Left cardiac atrium (tissue), 4 donors: ENCODE measurements at regions not wholly inside any gene's neighbourhood (a gene's known extent, or its start where the extent isn't known, plus 50 kb on each side); places are given as distances from the start of the nearest gene placed in this dataset.

Experiments
- ATAC-seq, 2 donors: fragments of 200-7000 bp; cut with Tn5 transposase; one replicate each; pipeline ENCODE4 v1.9.1; 2020; ENCODE audit warnings: mild to moderate bottlenecking in 2 of 2, moderate library complexity in 2 of 2
- DNase-seq: peaks from one replicate; pipeline ENCODE4 v3.0.0-alpha.2; 2020
- intact Hi-C, 2 donors: fragments of 100-400 bp; cut with DNase I; formaldehyde crosslinking; loops; one replicate each; pipeline versions ENCODE4 v1.14.1 to v1.15.1; 2022 to 2023
- donor health status: DM: no; HTN: yes; CAD: no.
- donor health status: DM: no; HTN: yes; CAD: no; lungs with severe emphysema.
- donor health status: DM: yes; HTN: yes; CAD: no.
- donor health status: Dilated cardiomyopathy.

GRCh38 chr14:51307551-51307950, 67.5 kb downstream of the TMX1 start:
- no peak for DNase-seq
- intact Hi-C loops, result no loop called here
- no peak for ATAC-seq

GRCh38 chr14:51308866-51309265, 68.8 kb downstream of the TMX1 start:
- no peak for ATAC-seq
- intact Hi-C loops, result no loop called here
- DNase-seq, result no peak

DNA sequence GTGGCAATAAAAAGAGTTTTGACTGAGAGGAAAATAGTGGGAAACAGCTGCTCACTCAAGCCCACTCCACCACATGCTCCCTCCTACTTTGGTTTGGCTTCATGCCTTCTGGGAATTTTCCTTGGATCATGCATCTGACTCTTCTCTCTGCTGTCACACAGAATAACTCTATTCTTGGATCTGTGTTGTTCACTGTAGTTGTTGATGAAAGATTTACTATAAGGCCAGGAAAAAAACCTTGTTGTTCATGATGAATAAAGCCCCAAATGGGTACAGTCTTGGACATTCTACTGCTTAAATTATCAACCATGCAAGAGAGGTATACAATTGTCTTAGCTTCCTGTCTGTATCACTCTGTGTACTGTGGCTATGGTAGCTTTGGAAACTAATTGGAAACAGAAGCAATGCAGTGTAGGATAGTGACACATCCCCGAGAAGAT, 70.5 kb downstream of the TMX1 start:
- intact Hi-C loops, result no loop called here
- peak; percentile 82 to 88 for ATAC-seq
- no peak for DNase-seq

GRCh38 chr14:51314321-51315015, 74.4 kb downstream of the TMX1 start:
- ATAC-seq, result no peak
- DNase-seq, result no peak
- intact Hi-C loops, result no loop called here

GRCh38 chr14:51317373-51317772, 77.3 kb downstream of the TMX1 start:
- intact Hi-C loops, result no loop called here
- DNase-seq (no peak), ATAC-seq (no peak)

DNA sequence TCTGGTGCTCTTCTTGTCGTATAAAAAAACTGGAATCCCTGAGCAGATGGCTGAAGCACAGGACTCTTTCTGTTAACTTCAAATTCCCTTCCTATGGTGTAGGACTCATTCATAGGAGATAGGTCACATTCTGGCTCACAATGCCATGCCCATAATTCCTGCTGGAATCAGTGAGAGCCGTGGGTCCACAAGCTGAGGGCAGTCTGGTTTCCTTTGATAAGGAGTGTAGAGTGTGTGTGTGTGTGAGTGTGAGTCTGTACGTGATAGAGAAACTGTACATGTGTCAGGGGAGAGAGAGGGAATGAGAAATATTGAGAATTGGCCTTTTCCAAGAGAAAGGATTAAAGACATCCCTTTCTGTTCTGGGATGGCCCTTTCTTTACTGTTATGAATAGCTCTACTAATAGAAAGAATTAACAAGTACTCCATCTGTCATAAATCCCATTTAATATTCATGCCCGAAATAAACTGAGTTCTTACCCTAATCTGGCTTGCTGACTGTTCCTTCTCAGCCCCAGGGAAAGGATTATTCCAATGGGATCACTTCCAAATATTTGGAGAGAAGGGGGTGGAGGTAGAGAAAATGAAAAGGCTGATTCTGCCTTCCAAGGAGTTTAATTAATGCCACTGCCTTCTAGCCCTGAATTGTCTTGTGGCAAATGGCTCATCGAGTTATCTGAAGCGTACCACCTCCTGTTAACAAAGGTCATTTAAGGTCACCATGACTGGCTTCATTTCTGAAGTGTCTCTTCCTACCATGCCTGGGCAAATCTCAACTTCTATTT, 79.0 kb downstream of the TMX1 start:
- intact Hi-C loops, result no loop called here
- peak; percentile 85 to 89 for ATAC-seq
- DNase-seq, result no peak

DNA sequence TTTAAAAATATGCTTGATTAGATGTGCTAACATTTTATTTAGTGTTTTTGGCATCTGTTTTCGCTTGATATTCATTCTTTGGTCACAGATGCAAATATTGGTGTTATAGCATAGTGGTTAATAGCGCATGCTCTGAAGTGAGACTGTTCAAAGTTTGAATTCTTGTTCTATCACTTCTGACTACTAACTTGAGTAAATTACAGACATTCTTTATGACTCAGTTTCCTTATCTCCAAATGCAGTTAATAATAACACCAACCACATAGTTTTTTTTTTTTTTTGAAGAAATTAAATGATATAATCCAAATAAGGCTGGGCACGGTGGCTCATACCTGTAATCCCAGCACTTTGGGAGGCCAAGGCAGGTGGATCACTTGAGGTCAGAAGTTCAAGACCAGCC, 81.0 kb downstream of the TMX1 start:
- no peak for ATAC-seq
- intact Hi-C loops, result no loop called here

GRCh38 chr14:51323492-51323891, 83.4 kb downstream of the TMX1 start:
- intact Hi-C loops, result no loop called here
- DNase-seq (no peak), ATAC-seq (no peak)

More for the DNA sequence above, 81.0 kb downstream of the TMX1 start:
- no peak for DNase-seq

GRCh38 chr14:51327376-51327775, 87.3 kb downstream of the TMX1 start:
- intact Hi-C loops, result no loop called here
- ATAC-seq (peak; percentile 25 to 42), DNase-seq (no peak)

GRCh38 chr14:51328064-51328771, 88.2 kb downstream of the TMX1 start:
- DNase-seq (peak; percentile 24), ATAC-seq (peak; percentile 49 to 76)
- intact Hi-C loops, result no loop called here

- ATAC-seq (peak; percentile 23 to 66), DNase-seq (no peak)
- intact Hi-C loops, result no loop called here
Observed at GRCh38 chr14:51328772-51329353, 88.8 kb downstream of the TMX1 start.

DNA sequence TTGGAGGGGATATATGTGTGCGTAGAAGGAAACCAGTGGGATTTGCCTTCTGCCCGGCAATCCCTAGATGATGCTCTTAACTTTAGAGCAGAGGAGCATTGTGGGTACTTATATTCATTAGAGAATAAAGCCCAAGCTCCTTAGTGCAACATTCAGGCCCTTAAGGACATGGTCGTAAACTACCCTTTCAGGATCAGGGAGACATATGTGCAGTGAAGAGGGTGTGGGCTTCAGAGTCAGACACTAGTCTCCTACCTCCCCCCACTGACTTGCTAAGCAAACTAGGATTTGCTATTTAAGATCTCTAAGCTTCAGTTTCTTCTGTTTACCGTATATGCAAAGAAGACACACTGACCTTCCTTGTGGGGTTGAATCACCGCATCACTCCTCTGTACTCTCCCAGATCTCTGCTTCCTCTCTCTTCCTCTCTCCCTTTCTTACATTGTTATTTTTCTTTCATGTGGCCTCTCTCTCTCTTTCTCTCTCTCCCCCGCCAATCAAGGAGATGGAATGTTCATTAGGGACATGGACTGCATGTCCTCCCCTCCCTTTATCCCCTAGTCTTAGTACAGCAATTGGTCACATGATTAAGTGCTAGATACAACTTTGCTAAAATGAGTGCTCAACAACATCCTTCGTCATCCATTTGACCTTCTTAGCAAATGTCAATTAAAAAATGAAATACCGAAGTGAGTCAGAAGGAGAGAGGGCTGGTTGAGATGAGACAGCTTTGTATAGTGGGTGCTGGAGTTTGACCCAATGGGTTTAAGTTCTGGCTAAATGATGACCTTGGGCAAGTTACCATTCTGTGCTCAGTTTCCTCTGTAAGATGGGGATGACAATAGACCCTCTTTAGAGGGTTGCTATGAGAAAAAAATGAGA, 91.7 kb downstream of the TMX1 start:
- no peak for DNase-seq
- no peak for ATAC-seq
- intact Hi-C loops, result no loop called here

GRCh38 chr14:51333299-51333698, 93.3 kb downstream of the TMX1 start:
- ATAC-seq (no peak), DNase-seq (no peak)
- intact Hi-C loops, result no loop called here

DNA sequence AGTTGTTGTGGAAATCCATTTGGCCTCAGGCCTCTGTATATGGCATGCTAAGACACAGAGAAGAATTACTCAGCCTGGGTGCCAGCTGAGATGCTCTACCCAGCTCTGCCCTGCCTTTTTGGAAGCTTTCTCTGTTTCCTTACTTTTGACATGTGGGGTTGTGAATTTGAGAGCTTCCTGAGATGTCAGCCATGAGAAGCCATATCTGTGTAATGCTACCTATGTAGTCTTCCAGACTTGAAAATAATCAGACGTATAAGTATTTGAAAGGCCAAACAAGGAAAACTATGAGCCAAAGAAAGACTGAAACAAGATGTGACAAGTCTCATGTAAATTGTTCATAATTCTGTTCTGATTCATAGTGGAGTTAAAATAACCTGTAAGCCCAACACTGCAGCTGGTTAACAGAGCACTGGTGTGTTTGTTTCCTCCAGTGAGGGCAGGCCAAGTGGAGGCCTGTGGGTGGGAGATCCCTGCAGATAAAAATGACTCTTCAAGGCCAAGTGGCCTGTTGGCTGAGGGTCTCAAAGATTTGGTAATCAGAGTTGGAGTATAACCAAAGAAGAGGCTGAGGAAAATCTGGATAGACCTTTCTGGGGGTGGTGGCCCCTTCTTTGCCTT, 94.0 kb downstream of the TMX1 start:
- ATAC-seq (peak in 1 of 2 donors; percentile 71), DNase-seq (no peak)
- intact Hi-C loops, result no loop called here

DNA sequence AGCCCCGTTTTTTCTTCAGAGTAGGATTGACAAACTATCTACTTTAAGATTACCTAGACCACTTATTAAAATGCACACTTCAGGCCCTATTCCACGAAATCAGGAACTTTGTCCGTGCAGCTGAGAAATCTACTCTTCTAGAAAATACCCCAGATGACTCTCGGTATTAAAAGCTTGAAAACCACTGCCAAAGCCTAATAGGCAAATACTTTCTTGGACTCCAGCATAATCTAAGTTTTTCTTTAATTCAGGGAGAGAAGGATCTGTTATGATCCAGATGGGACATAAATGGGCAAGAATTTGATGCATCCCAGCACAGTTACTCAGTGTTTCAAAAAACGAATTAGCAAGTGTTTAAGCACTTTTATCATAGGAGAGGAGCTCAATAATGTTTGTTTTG, 94.5 kb downstream of the TMX1 start:
- DNase-seq, result no peak
- ATAC-seq, result peak in 1 of 2 donors; percentile 8
- intact Hi-C loops, result no loop called here

DNA sequence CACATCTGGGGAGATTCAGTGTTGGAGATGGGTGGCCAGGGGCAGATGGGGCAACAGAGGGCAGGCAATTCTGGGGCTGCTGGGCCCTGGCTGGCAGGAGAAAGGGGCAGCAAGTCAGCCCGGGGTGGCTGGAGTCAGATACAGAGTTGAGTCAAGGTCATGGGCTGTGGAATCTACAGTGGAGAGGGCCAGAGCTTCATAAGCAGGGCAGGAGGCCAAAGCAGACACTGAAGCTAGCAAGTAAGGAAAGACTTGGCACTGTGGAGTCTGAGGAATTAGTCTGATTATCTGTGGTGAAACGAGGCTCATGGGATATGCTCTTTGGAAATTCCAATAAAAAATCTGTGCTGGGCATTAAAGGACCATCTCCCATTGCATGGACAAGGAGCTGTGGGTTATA, 95.5 kb downstream of the TMX1 start:
- ATAC-seq, result peak; percentile 93 to 95
- DNase-seq, result peak; percentile 47
- intact Hi-C loops, result no loop called here

- ATAC-seq, result peak; percentile 23 to 56
- intact Hi-C loops, result no loop called here
- DNase-seq, result no peak
Observed at GRCh38 chr14:51335961-51336723, 96.1 kb downstream of the TMX1 start.

- ATAC-seq (no peak), DNase-seq (no peak)
- intact Hi-C loops, result no loop called here
Observed at GRCh38 chr14:51336734-51337133, 96.7 kb downstream of the TMX1 start.
